Mesenchymal stem cell (in vitro differentiated cells and primary cell): ENCODE measurements at regions not wholly inside any gene's neighbourhood (a gene's known extent, or its start where the extent isn't known, plus 50 kb on each side); places are given as distances from the start of the nearest gene placed in this dataset.
"Not testable (repeated sequence)": the region's sequence is repeated elsewhere in the genome, so short reads cannot be mapped to it uniquely, and the experiment has no call there.

Source experiments
- DNase-seq: peaks from one replicate; pipeline ENCODE4 v3.0.0-alpha.2; 2013
- H2AFZ ChIP-seq: one replicate; pipeline ENCODE4 v1.6.1; 2013; ENCODE audit warnings: low read depth, mild to moderate bottlenecking, control low read depth, inconsistent platforms, low read length, moderate library complexity
- H2AK5ac ChIP-seq: 2 replicates; pipeline ENCODE4 v1.6.1; 2013; ENCODE audit warnings: low read length, moderate library complexity, mild to moderate bottlenecking, inconsistent platforms; ENCODE audit not compliant: severe bottlenecking
- H2BK120ac ChIP-seq: one replicate; pipeline ENCODE4 v1.6.1; 2013; ENCODE audit warnings: low read depth, mild to moderate bottlenecking, inconsistent platforms, low read length, moderate library complexity
- H2BK12ac ChIP-seq, 2 experiments: one replicate each; pipeline ENCODE4 v1.6.1; 2013; ENCODE audit warnings: inconsistent platforms in 2 of 2, low read length in 2 of 2, mild to moderate bottlenecking in 2 of 2, moderate library complexity in 2 of 2, control low read depth in 1 of 2
- H2BK15ac ChIP-seq: one replicate; pipeline ENCODE4 v1.6.1; 2013; ENCODE audit warnings: mild to moderate bottlenecking, low read depth, inconsistent platforms; ENCODE audit not compliant: poor library complexity, severe bottlenecking
- H2BK5ac ChIP-seq: 2 replicates; pipeline ENCODE4 v1.6.1; 2013; ENCODE audit warnings: low read depth, mild to moderate bottlenecking, low read length, control low read depth, inconsistent platforms; ENCODE audit not compliant: poor library complexity, severe bottlenecking
- H3K14ac ChIP-seq, 2 experiments: one replicate each; pipeline ENCODE4 v1.6.1; 2013; ENCODE audit warnings: inconsistent platforms in 2 of 2, low read length in 2 of 2, control low read depth in 1 of 2, mild to moderate bottlenecking in 1 of 2, moderate library complexity in 1 of 2
- H3K18ac ChIP-seq, 2 experiments: one replicate each; pipeline ENCODE4 v1.6.1; 2013; ENCODE audit warnings: inconsistent platforms in 2 of 2, low read length in 2 of 2, control low read depth in 1 of 2, low read depth in 1 of 2, mild to moderate bottlenecking in 1 of 2
- H3K23ac ChIP-seq, 2 experiments: one replicate each; pipeline ENCODE4 v1.6.1; 2013; ENCODE audit warnings: inconsistent platforms in 2 of 2, low read length in 2 of 2, mild to moderate bottlenecking in 2 of 2, moderate library complexity in 2 of 2, control low read depth in 1 of 2
- H3K27ac ChIP-seq: 2 replicates; pipeline ENCODE4 v1.5.1; 2013; ENCODE audit warnings: mild to moderate bottlenecking, moderate library complexity, low read length, control low read depth, inconsistent platforms; ENCODE audit not compliant: poor library complexity, severe bottlenecking
- H3K27me3 ChIP-seq, 2 experiments: 2 replicates each; pipeline versions ENCODE4 v1.6.1 to v1.7.0; 2013; ENCODE audit warnings: low read length in 2 of 2, mild to moderate bottlenecking in 2 of 2, moderate library complexity in 2 of 2, control low read depth in 1 of 2, inconsistent platforms in 1 of 2; ENCODE audit not compliant: control insufficient read depth in 1 of 2, insufficient read depth in 1 of 2
- H3K36me3 ChIP-seq, 2 experiments: 2 replicates each; pipeline versions ENCODE4 v1.6.1 to v1.7.0; 2013; ENCODE audit warnings: low read length in 2 of 2, control low read depth in 1 of 2, inconsistent platforms in 1 of 2, low read depth in 1 of 2, mild to moderate bottlenecking in 1 of 2; ENCODE audit not compliant: insufficient read depth in 2 of 2, control insufficient read depth in 1 of 2
- H3K4ac ChIP-seq, 2 experiments: one replicate each; pipeline ENCODE4 v1.6.1; 2013; ENCODE audit warnings: inconsistent platforms in 2 of 2, low read length in 2 of 2, mild to moderate bottlenecking in 2 of 2, moderate library complexity in 2 of 2, control low read depth in 1 of 2, low read depth in 1 of 2
- H3K4me1 ChIP-seq: 2 replicates; pipeline ENCODE4 v1.6.1; 2013; ENCODE audit warnings: low read depth, low read length, control low read depth; ENCODE audit not compliant: control insufficient read depth, insufficient read depth
- H3K4me2 ChIP-seq: 2 replicates; pipeline ENCODE4 v1.6.1; 2013; ENCODE audit warnings: low read length, mild to moderate bottlenecking, inconsistent platforms; ENCODE audit not compliant: poor library complexity, severe bottlenecking
- H3K4me3 ChIP-seq, 2 experiments: 2 replicates each; pipeline versions ENCODE4 v1.5.1 to v1.7.0; 2013; ENCODE audit warnings: low read length in 2 of 2, mild to moderate bottlenecking in 2 of 2, control low read depth in 1 of 2, low read depth in 1 of 2; ENCODE audit not compliant: insufficient read depth in 1 of 2
- H3K79me1 ChIP-seq: replicated peaks from 2 replicates; pipeline ENCODE4 v1.6.1; 2013; ENCODE audit warnings: mild to moderate bottlenecking, control low read depth, low read length, inconsistent platforms; ENCODE audit not compliant: poor library complexity, severe bottlenecking
- H3K9ac ChIP-seq: 2 replicates; pipeline ENCODE4 v1.7.0; 2013; ENCODE audit warnings: mild to moderate bottlenecking, low read length, moderate library complexity
- H3K9me3 ChIP-seq: 2 replicates; pipeline ENCODE4 v1.7.0; 2013; ENCODE audit warnings: mild to moderate bottlenecking, low read length; ENCODE audit not compliant: control insufficient read depth
- H4K8ac ChIP-seq: one replicate; pipeline ENCODE4 v1.6.1; 2013; ENCODE audit warnings: inconsistent platforms, mild to moderate bottlenecking, low read length, moderate library complexity
- H4K91ac ChIP-seq: one replicate; pipeline ENCODE4 v1.6.1; 2013; ENCODE audit warnings: mild to moderate bottlenecking, low read length, inconsistent platforms
- WGBS: methylation state at CpG from one replicate; pipeline ENCODE4 v1.1.7; 2013; ENCODE audit warnings: mixed read lengths; 5-methylcytosine and 5-hydroxymethylcytosine counted together

DNA sequence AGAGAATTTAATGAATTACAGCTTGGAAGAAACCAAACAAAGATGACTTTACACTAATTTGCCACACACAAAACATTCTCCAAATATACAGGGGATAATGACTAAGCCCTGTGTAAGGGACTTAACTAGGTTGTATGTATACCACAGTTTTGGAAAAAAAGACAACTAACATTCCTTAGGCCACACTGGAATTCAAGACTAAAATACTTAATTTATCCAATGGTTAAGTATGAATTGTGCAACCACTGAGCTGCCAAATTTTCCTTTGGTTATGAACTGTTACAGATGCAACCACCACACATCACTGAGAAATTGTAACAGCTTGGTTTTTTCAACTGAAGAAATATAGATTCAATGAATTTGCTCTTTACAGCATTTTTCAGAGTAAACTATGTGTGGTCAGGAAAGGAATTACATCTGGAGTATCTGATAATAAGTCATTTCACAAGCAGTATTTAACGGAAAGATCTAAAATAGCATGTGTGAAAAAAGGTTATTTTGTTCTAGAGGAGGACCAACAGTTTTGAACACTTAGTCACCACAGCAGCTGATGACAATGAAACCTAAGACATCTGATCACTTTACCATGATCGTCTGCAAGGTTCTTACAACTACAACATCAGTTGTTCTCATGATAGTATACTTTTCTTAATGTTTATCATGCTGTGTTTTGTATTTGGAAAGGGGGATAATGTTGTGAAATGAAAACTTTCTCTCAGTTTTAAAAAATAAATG is 318.8 kb downstream of the BCKDHB start:
- no peak overlapping the region for H4K91ac ChIP-seq
- peak; percentile 86 for DNase-seq
- H3K4me3 ChIP-seq = no peak overlapping the region
- no peak overlapping the region for H4K8ac ChIP-seq
- no peak overlapping the region for H2BK12ac ChIP-seq
- no peaks in the 10 kb centered on the region for H3K79me1 ChIP-seq
- no peak overlapping the region for H2BK120ac ChIP-seq
- no peak overlapping the region for H2AK5ac ChIP-seq
- no peaks in the 10 kb centered on the region for H3K4me1 ChIP-seq
- H3K9ac ChIP-seq = peak overlapping the region; percentile 66
- H3K23ac ChIP-seq = no peak overlapping the region
- H2BK5ac ChIP-seq = no peak overlapping the region
- H3K18ac ChIP-seq = no peak overlapping the region
- no peak overlapping the region for H3K4me2 ChIP-seq
- no peak overlapping the region for H2BK15ac ChIP-seq
- 0% methylated on average over 1 of the region's 2 CpGs for WGBS
- H3K4ac ChIP-seq = no peak overlapping the region
- no peak overlapping the region for H2AFZ ChIP-seq
- H3K27ac ChIP-seq = no peak overlapping the region
- no peaks in the 10 kb centered on the region for H3K27me3 ChIP-seq
- peaks cover 44% of the 10 kb centered on the region for H3K9me3 ChIP-seq
- H3K36me3 ChIP-seq = no peaks in the 10 kb centered on the region
- no peak overlapping the region for H3K14ac ChIP-seq

GRCh38 chr6:80411486-80411885 is 305.0 kb downstream of the BCKDHB start:
- no peak overlapping the region for H2BK5ac ChIP-seq
- no peak overlapping the region for H2BK120ac ChIP-seq
- H3K9ac ChIP-seq = no peak overlapping the region
- no peak overlapping the region for H3K14ac ChIP-seq
- no peaks in the 10 kb centered on the region for H3K36me3 ChIP-seq
- H2AK5ac ChIP-seq = no peak overlapping the region
- no peak overlapping the region for H3K4ac ChIP-seq
- WGBS = over 99% methylated on average over 8 of the region's 8 CpGs
- no peak overlapping the region for H4K91ac ChIP-seq
- no peak overlapping the region for H2AFZ ChIP-seq
- H2BK12ac ChIP-seq = no peak overlapping the region
- DNase-seq = no peak
- no peaks in the 10 kb centered on the region for H3K4me1 ChIP-seq
- no peaks in the 10 kb centered on the region for H3K27me3 ChIP-seq
- H3K79me1 ChIP-seq = no peaks in the 10 kb centered on the region
- H4K8ac ChIP-seq = no peak overlapping the region
- H3K23ac ChIP-seq = no peak overlapping the region
- no peak overlapping the region for H3K4me3 ChIP-seq
- H3K27ac ChIP-seq = no peak overlapping the region
- H3K18ac ChIP-seq = no peak overlapping the region
- no peak overlapping the region for H3K4me2 ChIP-seq
- H2BK15ac ChIP-seq = no peak overlapping the region
- peaks cover 17% of the 10 kb centered on the region for H3K9me3 ChIP-seq

DNA sequence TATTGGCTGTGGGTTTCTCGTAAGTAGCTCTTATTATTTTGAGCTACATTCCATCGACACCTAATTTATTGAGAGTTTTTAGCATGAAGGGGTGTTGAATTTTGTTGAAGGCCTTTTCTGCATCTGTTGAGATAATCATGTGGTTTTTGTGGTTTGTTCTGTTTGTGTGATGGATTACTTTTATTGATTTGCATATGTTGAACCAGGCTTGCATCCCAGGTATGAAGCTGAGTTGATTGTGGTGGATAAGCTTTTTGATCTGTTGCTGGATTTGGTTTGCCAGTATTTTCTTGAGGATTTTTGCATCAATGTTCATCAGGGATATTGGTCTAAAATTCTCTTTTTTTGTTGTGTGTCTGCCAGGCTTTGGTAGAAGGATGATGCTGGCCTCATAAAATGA is 301.5 kb downstream of the BCKDHB start:
- WGBS = 98% methylated on average over 2 of the region's 2 CpGs
- H3K14ac ChIP-seq, H3K27ac ChIP-seq, H2BK12ac ChIP-seq, H3K18ac ChIP-seq, H3K9ac ChIP-seq, H3K23ac ChIP-seq, H3K4me3 ChIP-seq, H2BK15ac ChIP-seq, H2BK120ac ChIP-seq, H3K4me2 ChIP-seq, H2AK5ac ChIP-seq, H3K27me3 ChIP-seq, H3K4ac ChIP-seq, H2BK5ac ChIP-seq, H3K9me3 ChIP-seq, H4K91ac ChIP-seq, H3K36me3 ChIP-seq, H2AFZ ChIP-seq, H4K8ac ChIP-seq, H3K4me1 ChIP-seq, H3K79me1 ChIP-seq, DNase-seq: not testable (repeated sequence)

DNA sequence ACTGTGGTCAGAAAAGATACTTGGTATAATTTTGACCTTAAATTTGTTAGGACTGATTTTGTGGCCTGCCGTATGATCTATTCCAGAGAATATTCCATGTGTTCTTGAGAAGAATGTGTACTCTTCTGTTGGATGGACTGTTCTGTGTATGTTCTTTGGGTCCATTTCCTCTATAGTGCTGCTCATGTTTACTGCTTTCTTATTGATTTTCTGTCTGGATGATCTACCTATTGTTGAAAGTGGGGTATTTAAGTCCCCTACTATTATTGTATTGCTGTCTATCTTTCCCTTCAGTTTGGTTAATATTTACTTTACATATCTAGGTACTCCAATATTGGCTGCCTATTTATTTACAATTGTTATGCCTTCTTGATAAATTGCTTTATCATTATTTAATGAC is 298.4 kb downstream of the BCKDHB start:
- H2BK12ac ChIP-seq = no peak overlapping the region
- H2AK5ac ChIP-seq = no peak overlapping the region
- no peak overlapping the region for H4K8ac ChIP-seq
- H3K27ac ChIP-seq = no peak overlapping the region
- no peak for DNase-seq
- H3K23ac ChIP-seq = no peak overlapping the region
- no peaks in the 10 kb centered on the region for H3K4me1 ChIP-seq
- no peak overlapping the region for H3K14ac ChIP-seq
- no peaks in the 10 kb centered on the region for H3K27me3 ChIP-seq
- peaks cover 3% of the 10 kb centered on the region for H3K9me3 ChIP-seq
- H3K36me3 ChIP-seq = no peaks in the 10 kb centered on the region
- no peak overlapping the region for H2BK120ac ChIP-seq
- no peak overlapping the region for H3K4me2 ChIP-seq
- no peak overlapping the region for H2AFZ ChIP-seq
- H3K4me3 ChIP-seq = no peak overlapping the region
- H3K18ac ChIP-seq = no peak overlapping the region
- no peak overlapping the region for H3K4ac ChIP-seq
- H2BK5ac ChIP-seq = no peak overlapping the region
- no peak overlapping the region for H3K9ac ChIP-seq
- no peak overlapping the region for H4K91ac ChIP-seq
- no peaks in the 10 kb centered on the region for H3K79me1 ChIP-seq
- no peak overlapping the region for H2BK15ac ChIP-seq
- 100% methylated on average over 1 of the region's 1 CpG for WGBS
